Smooth muscle cell (in vitro differentiated cells): ENCODE measurements at regions not wholly inside any gene's neighbourhood (a gene's known extent, or its start where the extent isn't known, plus 50 kb on each side); places are given as distances from the start of the nearest gene placed in this dataset.

Source experiments
- DNase-seq: peaks from one replicate; lab custom pipeline; 2025; ENCODE audit not compliant: unreplicated experiment; lab: John Stamatoyannopoulos, UW
- H2AFZ ChIP-seq: fragments of 200-600 bp; sonication (generic); 2 replicates; pipeline ENCODE4 v1.6.0; 2016; ENCODE audit warnings: antibody characterized with exemption, low read depth, mild to moderate bottlenecking
- H3F3A ChIP-seq: fragments of 200-600 bp; sonication (generic); 2 replicates; pipeline ENCODE4 v1.6.0; 2017; ENCODE audit warnings: antibody characterized with exemption, low read depth
- H3K27ac ChIP-seq: fragments of 200-600 bp; sonication (generic); 2 replicates; pipeline ENCODE4 v1.5.1; 2016; ENCODE audit warnings: low read depth, mild to moderate bottlenecking
- H3K27me3 ChIP-seq: fragments of 200-600 bp; sonication (generic); 2 replicates; pipeline ENCODE4 v1.6.1; 2016; ENCODE audit warnings: low read depth, mild to moderate bottlenecking
- H3K36me3 ChIP-seq: fragments of 200-600 bp; sonication (generic); 2 replicates; pipeline ENCODE4 v1.5.1; 2016; ENCODE audit warnings: low read depth
- H3K4me1 ChIP-seq: fragments of 200-600 bp; sonication (generic); 2 replicates; pipeline ENCODE4 v1.5.1; 2016; ENCODE audit warnings: low read depth
- H3K4me2 ChIP-seq: fragments of 200-600 bp; sonication (generic); 2 replicates; pipeline ENCODE4 v1.6.0; 2016; ENCODE audit warnings: mild to moderate bottlenecking
- H3K4me3 ChIP-seq: fragments of 200-600 bp; sonication (generic); 2 replicates; pipeline ENCODE4 v1.5.1; 2016; ENCODE audit warnings: mild to moderate bottlenecking
- H3K79me2 ChIP-seq: fragments of 200-600 bp; sonication (generic); 2 replicates; pipeline ENCODE4 v1.6.0; 2016; ENCODE audit warnings: low read depth, mild to moderate bottlenecking
- H3K9ac ChIP-seq: fragments of 200-600 bp; sonication (generic); 2 replicates; pipeline ENCODE4 v1.6.0; 2016; ENCODE audit warnings: low read depth
- H3K9me3 ChIP-seq: fragments of 200-600 bp; sonication (generic); replicated peaks from 2 replicates; pipeline ENCODE4 v1.5.1; 2016; ENCODE audit warnings: low read depth
- H4K20me1 ChIP-seq: fragments of 200-600 bp; sonication (generic); 2 replicates; pipeline ENCODE4 v1.6.0; 2016; ENCODE audit warnings: low read depth
- CTCF ChIP-seq: fragments of 200-600 bp; sonication (generic); IDR thresholded peaks from 2 replicates; pipeline ENCODE4 v1.5.1; 2017; ENCODE audit warnings: borderline replicate concordance, mild to moderate bottlenecking, antibody characterized with exemption; ENCODE audit not compliant: insufficient read depth, poor library complexity, severe bottlenecking
- WGBS: methylation state at CpG from one replicate; pipeline ENCODE4 v1.1.7; 2016; ENCODE audit warnings: low lambda C conversion rate; 5-methylcytosine and 5-hydroxymethylcytosine counted together

DNA sequence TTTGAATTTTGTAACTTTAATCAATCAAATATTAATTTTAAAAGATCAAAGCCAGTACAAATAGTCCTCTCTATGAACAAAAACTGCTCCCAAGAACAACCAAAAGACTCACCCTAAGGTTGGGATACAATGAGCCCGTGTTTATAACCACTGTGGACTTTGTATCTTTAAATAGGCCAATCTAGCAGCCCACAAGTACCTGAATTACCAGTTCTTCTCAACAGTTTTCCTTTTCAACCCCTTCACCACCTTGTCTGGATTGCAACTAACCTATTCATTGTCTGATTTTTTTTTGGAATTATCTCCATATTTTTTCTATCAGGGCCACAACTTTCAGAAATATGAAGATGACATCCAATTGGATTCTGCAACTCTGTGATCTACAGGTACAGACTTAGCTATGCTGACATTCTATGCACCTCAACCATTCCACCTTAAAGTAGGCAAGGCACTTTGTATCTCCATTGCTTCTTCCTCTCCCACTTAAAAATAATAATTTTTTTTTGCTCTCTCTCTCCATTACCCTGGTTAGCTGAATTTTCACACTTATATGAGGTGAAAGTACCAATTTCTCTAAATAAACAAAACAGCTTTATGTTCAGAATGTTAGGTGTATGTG, 81.9 kb upstream of the MAPRE2 start:
- Histone ChIP-seq H3K79me2 (no peaks in the 10 kb centered on the region), H3K9ac (no peak overlapping the region), H3K27me3 (no peaks in the 10 kb centered on the region), H3K4me2 (no peak overlapping the region), H3K36me3 (no peaks in the 10 kb centered on the region), H3K4me3 (no peak overlapping the region), H3K9me3 (no peaks in the 10 kb centered on the region), H2AFZ (no peak overlapping the region), H3K27ac (no peak overlapping the region), H3F3A (no peaks in the 10 kb centered on the region), H4K20me1 (no peaks in the 10 kb centered on the region), H3K4me1 (peaks cover 16% of the 10 kb centered on the region)
- no peak for DNase-seq
- WGBS = 58% methylated on average over 1 of the region's 1 CpG
- no peak for TF ChIP-seq CTCF

DNA sequence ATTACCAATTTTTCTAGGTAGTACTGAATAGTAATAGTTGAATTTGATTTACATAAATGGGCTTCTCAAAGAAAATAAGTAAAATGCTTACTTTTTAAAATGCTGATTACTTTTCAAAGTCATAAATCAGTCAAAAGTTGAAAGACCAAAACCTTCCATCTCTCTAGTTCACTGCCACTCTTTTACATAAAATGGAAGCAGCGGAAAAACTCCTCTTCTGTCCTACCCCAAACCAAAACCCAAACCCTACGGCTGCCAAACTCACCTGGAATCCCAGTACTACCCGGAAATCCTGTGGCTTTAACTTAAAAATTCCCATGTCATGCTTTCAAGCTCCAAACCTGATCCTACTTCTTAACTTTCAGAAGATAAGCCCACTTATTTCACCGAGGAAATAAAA, 81.2 kb upstream of the MAPRE2 start:
- Histone ChIP-seq H3F3A (no peaks in the 10 kb centered on the region), H3K9ac (no peak overlapping the region), H3K4me2 (no peak overlapping the region), H3K27ac (no peak overlapping the region), H3K9me3 (no peaks in the 10 kb centered on the region), H3K4me1 (peaks cover 16% of the 10 kb centered on the region), H3K79me2 (no peaks in the 10 kb centered on the region), H3K27me3 (no peaks in the 10 kb centered on the region), H3K4me3 (no peak overlapping the region), H4K20me1 (no peaks in the 10 kb centered on the region), H3K36me3 (no peaks in the 10 kb centered on the region), H2AFZ (no peak overlapping the region)
- TF ChIP-seq CTCF = no peak
- no peak for DNase-seq
- 83% methylated on average over 4 of the region's 4 CpGs for WGBS

DNA sequence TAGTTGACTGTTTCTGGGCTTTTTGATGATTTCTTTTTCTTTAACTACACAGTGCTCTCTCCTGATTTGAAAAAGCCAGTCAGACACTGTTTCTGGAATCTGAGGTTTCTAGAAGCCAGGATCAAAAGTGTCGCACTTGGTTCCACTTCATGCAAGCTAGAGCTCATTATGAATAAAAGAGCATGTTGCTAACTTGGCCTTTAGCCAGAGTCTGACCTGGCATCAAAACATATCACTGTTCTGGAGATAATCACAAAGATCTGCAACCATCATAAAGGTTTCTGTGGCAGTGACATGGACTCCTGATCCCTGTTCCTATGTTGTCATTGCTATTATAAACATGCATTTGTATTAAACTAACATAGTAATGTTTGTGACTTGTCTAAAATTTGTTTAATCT, 76.1 kb upstream of the MAPRE2 start:
- Histone ChIP-seq H2AFZ (no peak overlapping the region), H3K4me2 (no peak overlapping the region), H3K9ac (no peak overlapping the region), H3K9me3 (no peaks in the 10 kb centered on the region), H3K27me3 (no peaks in the 10 kb centered on the region), H3K4me1 (no peaks in the 10 kb centered on the region), H3F3A (no peaks in the 10 kb centered on the region), H4K20me1 (no peaks in the 10 kb centered on the region), H3K36me3 (no peaks in the 10 kb centered on the region), H3K4me3 (no peak overlapping the region), H3K27ac (no peak overlapping the region), H3K79me2 (no peaks in the 10 kb centered on the region)
- no peak for DNase-seq
- no peak for TF ChIP-seq CTCF
- WGBS = 90% methylated on average over 1 of the region's 1 CpG

DNA sequence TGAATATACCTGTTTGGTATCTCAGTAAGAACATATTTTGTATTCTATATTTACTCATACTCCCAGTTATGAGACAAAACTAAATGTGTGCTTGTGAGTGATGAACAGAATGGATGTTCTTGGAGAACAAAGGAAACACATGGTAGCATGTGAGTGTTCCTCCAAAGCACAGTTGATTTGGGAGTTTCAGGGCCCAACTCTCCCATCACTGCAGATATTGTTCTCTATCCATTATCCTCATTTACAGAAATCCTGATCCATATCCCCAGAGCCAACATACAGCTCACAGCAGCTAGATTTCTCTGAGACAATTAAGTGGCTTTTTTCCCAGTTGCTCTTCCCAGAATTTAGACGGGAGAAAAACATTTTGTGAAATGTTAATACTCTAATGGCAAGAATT, 75.6 kb upstream of the MAPRE2 start:
- no peaks in the 10 kb centered on the region for H4K20me1 ChIP-seq
- no peaks in the 10 kb centered on the region for H3K79me2 ChIP-seq
- no peaks in the 10 kb centered on the region for H3F3A ChIP-seq
- H3K9me3 ChIP-seq = no peaks in the 10 kb centered on the region
- H3K4me3 ChIP-seq = no peak overlapping the region
- no peak overlapping the region for H3K27ac ChIP-seq
- H3K27me3 ChIP-seq = no peaks in the 10 kb centered on the region
- no peak for TF ChIP-seq CTCF
- no peak overlapping the region for H3K4me2 ChIP-seq
- H3K9ac ChIP-seq = no peak overlapping the region
- no peak for DNase-seq
- no peaks in the 10 kb centered on the region for H3K4me1 ChIP-seq
- H2AFZ ChIP-seq = no peak overlapping the region
- H3K36me3 ChIP-seq = no peaks in the 10 kb centered on the region
- 97% methylated on average over 1 of the region's 1 CpG for WGBS
